ENCODE measurements at regions not wholly inside any gene's neighbourhood (a gene's known extent, or its start where the extent isn't known, plus 50 kb on each side); places are given as distances from the start of the nearest gene placed in this dataset.

DNA sequence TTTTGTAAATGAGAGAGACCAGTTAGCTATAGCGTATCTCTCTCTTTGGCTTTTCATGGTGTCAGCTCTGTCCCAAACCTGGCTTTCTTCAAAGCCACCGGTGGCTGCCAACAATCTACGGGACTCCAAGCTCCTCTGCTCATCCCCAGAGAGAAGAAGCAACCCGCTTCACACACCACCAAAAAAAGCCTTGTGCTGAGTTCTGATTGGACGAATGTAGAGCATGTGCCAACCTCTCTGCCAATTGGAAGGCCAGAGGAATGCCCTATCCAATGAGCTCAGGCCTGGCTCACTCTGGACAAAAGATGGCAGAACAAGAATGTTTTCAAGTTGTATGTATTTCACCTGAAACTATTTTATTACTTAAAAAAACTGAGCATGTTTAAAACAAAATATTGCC, 202.4 kb downstream of the C16orf95 start (continued):
- TF ChIP-seq, protein P1, sequence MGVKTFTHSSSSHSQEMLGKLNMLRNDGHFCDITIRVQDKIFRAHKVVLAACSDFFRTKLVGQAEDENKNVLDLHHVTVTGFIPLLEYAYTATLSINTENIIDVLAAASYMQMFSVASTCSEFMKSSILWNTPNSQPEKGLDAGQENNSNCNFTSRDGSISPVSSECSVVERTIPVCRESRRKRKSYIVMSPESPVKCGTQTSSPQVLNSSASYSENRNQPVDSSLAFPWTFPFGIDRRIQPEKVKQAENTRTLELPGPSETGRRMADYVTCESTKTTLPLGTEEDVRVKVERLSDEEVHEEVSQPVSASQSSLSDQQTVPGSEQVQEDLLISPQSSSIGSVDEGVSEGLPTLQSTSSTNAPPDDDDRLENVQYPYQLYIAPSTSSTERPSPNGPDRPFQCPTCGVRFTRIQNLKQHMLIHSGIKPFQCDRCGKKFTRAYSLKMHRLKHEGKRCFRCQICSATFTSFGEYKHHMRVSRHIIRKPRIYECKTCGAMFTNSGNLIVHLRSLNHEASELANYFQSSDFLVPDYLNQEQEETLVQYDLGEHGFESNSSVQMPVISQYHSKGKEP (tag by site-specific recombination; IDR thresholded peaks at IDR 0.05), result no peak
- TF ChIP-seq ZSCAN4 (tag by site-specific recombination; IDR thresholded peaks at IDR 0.05) (no peak), ZNF501 (tag by site-specific recombination; IDR thresholded peaks at IDR 0.05) (no peak), KLF16 (tag by site-specific recombination; IDR thresholded peaks at IDR 0.05) (no peak)

DNA sequence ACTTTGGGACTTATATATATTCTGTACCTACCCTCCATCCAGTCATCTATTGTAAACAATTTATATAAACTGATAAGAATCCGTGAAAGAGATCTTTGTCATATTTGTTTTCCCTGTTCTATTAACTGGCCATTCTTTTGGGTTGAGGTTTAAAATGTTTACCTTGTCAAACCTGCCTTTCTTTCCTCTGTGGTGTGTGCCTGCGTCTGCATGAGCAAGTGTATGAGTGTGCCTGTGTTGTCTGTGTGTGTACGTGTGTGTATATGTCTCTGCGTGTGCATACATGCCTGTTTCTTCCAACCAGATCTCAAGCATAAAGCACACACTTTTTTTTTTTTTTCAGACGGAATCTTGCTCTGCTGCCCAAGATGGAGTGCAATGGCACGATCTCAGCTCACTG, 201.5 kb downstream of the C16orf95 start:
- Histone ChIP-seq H3K27ac (ENCODE audit: extremely low read depth, low read depth, low read length) (no peak overlapping the region), H3K36me3 (ENCODE audit: control insufficient read depth in 2 of 2, insufficient read depth in 1 of 2, low read length in 2 of 2) (no peaks in the 10 kb centered on the region), H3K4me1 (ENCODE audit: control insufficient read depth, insufficient read depth, low read length) (peaks cover 2% of the 10 kb centered on the region; the same call in 1 of the 2 replicates), H3K9me3 (ENCODE audit: control insufficient read depth, insufficient read depth, low read depth, low read length) (no peaks in the 10 kb centered on the region), H3K4me3 (ENCODE audit: low read depth, low read length) (no peak overlapping the region)
- POLR2A ChIA-PET, result no interaction called here
- CTCF ChIA-PET, result no interaction called here
- TF ChIP-seq, protein P2, sequence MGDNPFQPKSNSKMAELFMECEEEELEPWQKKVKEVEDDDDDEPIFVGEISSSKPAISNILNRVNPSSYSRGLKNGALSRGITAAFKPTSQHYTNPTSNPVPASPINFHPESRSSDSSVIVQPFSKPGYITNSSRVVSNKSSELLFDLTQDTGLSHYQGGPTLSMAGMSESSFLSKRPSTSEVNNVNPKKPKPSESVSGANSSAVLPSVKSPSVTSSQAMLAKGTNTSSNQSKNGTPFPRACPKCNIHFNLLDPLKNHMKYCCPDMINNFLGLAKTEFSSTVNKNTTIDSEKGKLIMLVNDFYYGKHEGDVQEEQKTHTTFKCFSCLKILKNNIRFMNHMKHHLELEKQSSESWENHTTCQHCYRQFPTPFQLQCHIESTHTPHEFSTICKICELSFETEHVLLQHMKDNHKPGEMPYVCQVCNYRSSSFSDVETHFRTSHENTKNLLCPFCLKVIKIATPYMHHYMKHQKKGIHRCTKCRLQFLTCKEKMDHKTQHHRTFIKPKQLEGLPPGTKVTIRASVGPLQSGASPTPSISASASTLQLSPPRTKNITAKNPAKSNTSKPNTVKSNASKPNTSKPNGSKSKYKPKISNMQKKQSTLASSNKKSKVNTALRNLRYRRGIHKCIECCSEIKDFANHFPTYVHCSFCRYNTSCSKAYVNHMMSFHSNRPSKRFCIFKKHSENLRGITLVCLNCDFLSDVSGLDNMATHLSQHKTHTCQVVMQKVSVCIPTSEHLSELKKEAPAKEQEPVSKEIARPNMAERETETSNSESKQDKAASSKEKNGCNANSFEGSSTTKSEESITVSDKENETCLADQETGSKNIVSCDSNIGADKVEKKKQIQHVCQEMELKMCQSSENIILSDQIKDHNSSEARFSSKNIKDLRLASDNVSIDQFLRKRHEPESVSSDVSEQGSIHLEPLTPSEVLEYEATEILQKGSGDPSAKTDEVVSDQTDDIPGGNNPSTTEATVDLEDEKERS (tag by site-specific recombination; IDR thresholded peaks at IDR 0.05), result no peak
- TF ChIP-seq ZNF184 (tag by site-specific recombination; IDR thresholded peaks at IDR 0.05), result no peak
- TF ChIP-seq ZNF37A (tag by site-specific recombination; IDR thresholded peaks at IDR 0.05), result no peak
- no peak for TF ChIP-seq ZEB2 (tag by site-specific recombination; IDR thresholded peaks at IDR 0.05)
- TF ChIP-seq ZSCAN18 (tag by site-specific recombination; IDR thresholded peaks at IDR 0.05), result no peak
- no peak for TF ChIP-seq KLF1 (tag by site-specific recombination; IDR thresholded peaks at IDR 0.05)
- TF ChIP-seq ZBTB20 (tag by site-specific recombination; IDR thresholded peaks at IDR 0.05), result no peak
- TF ChIP-seq ZBTB48 (tag by site-specific recombination; IDR thresholded peaks at IDR 0.05), result no peak
- no peak for TF ChIP-seq GLIS1 (tag by site-specific recombination; IDR thresholded peaks at IDR 0.05)

- Histone ChIP-seq H3K27ac (ENCODE audit: extremely low read depth, low read depth, low read length) (no peak overlapping the region), H3K4me1 (ENCODE audit: control insufficient read depth, insufficient read depth, low read length) (peaks cover 2% of the 10 kb centered on the region; the same call in 1 of the 2 replicates), H3K9me3 (ENCODE audit: control insufficient read depth, insufficient read depth, low read depth, low read length) (no peaks in the 10 kb centered on the region), H3K4me3 (ENCODE audit: low read depth, low read length) (no peak overlapping the region), H3K36me3 (ENCODE audit: control insufficient read depth in 2 of 2, insufficient read depth in 1 of 2, low read length in 2 of 2) (no peaks in the 10 kb centered on the region)
- POLR2A ChIA-PET, result no interaction called here
- CTCF ChIA-PET, result no interaction called here
- no peak for TF ChIP-seq GLI4 (tag by site-specific recombination; IDR thresholded peaks at IDR 0.05)
- no peak for TF ChIP-seq PATZ1 (tag by site-specific recombination; IDR thresholded peaks at IDR 0.05)
- no peak for TF ChIP-seq ZBTB8A (tag by site-specific recombination; IDR thresholded peaks at IDR 0.05)
- TF ChIP-seq ZNF623 (tag by site-specific recombination; IDR thresholded peaks at IDR 0.05), result no peak
- no peak for TF ChIP-seq RBAK (tag by site-specific recombination; IDR thresholded peaks at IDR 0.05)
- TF ChIP-seq ZNF768 (tag by site-specific recombination; IDR thresholded peaks at IDR 0.05), result no peak
- TF ChIP-seq GLI2 (tag by site-specific recombination; IDR thresholded peaks at IDR 0.05; ENCODE audit: borderline replicate concordance, low read depth), result no peak
- TF ChIP-seq ZNF558 (tag by site-specific recombination; IDR thresholded peaks at IDR 0.05), result no peak
- no peak for TF ChIP-seq ZNF140 (tag by site-specific recombination; IDR thresholded peaks at IDR 0.05)
- TF ChIP-seq REPIN1 (tag by site-specific recombination; IDR thresholded peaks at IDR 0.05; ENCODE audit: low read depth), result no peak
- TF ChIP-seq, protein P3, sequence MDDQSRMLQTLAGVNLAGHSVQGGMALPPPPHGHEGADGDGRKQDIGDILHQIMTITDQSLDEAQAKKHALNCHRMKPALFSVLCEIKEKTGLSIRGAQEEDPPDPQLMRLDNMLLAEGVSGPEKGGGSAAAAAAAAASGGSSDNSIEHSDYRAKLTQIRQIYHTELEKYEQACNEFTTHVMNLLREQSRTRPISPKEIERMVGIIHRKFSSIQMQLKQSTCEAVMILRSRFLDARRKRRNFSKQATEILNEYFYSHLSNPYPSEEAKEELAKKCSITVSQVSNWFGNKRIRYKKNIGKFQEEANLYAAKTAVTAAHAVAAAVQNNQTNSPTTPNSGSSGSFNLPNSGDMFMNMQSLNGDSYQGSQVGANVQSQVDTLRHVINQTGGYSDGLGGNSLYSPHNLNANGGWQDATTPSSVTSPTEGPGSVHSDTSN (CRISPR knock-in tag; IDR thresholded peaks at IDR 0.05), result no peak
- TF ChIP-seq ZNF311 (tag by site-specific recombination; IDR thresholded peaks at IDR 0.05; ENCODE audit: borderline replicate concordance), result no peak
- TF ChIP-seq TRIM28 (IDR thresholded peaks at IDR 0.05; ENCODE audit: borderline replicate concordance, low read length), result no peak
These were observed 199.3 kb downstream of the C16orf95 start for GRCh38 chr16:87117936-87118335.
